Neuron (in vitro differentiated cells): ENCODE measurements at regions not wholly inside any gene's neighbourhood (a gene's known extent, or its start where the extent isn't known, plus 50 kb on each side); places are given as distances from the start of the nearest gene placed in this dataset.

Source experiments
- H2AFZ ChIP-seq: one replicate; pipeline ENCODE4 v1.6.1; 2013; ENCODE audit warnings: low read depth, mild to moderate bottlenecking, inconsistent platforms, low read length, moderate library complexity
- H3K27me3 ChIP-seq: one replicate; pipeline ENCODE4 v1.6.1; 2013; ENCODE audit warnings: low read length; ENCODE audit not compliant: insufficient read depth
- H3K36me3 ChIP-seq: one replicate; pipeline ENCODE4 v1.6.1; 2013; ENCODE audit warnings: low read length; ENCODE audit not compliant: insufficient read depth
- H3K4me1 ChIP-seq: one replicate; pipeline ENCODE4 v1.6.1; 2013; ENCODE audit warnings: low read length; ENCODE audit not compliant: insufficient read depth
- H3K4me3 ChIP-seq: 2 replicates; pipeline ENCODE4 v1.5.1; 2013; ENCODE audit warnings: mild to moderate bottlenecking, low read length, moderate library complexity
- H3K9me3 ChIP-seq: one replicate; pipeline ENCODE4 v1.6.1; 2013; ENCODE audit warnings: low read length

- Histone ChIP-seq H3K27me3 (no peaks in the 10 kb centered on the region), H3K4me1 (no peaks in the 10 kb centered on the region), H3K36me3 (no peaks in the 10 kb centered on the region), H2AFZ (no peak overlapping the region), H3K9me3 (peaks cover 3% of the 10 kb centered on the region), H3K4me3 (no peak overlapping the region)
These were observed 51.5 kb upstream of the USP29 start for GRCh38 chr19:57068311-57068710.

GRCh38 chr19:57068921-57069697, 50.7 kb upstream of the USP29 start:
- Histone ChIP-seq H3K4me1 (no peaks in the 10 kb centered on the region), H3K27me3 (no peaks in the 10 kb centered on the region), H2AFZ (no peak overlapping the region), H3K4me3 (no peak overlapping the region), H3K36me3 (no peaks in the 10 kb centered on the region), H3K9me3 (peaks cover 3% of the 10 kb centered on the region)
